ENCODE measurements at regions not wholly inside any gene's neighbourhood (a gene's known extent, or its start where the extent isn't known, plus 50 kb on each side); places are given as distances from the start of the nearest gene placed in this dataset.

GRCh38 chr1:38329644-38330043 lies 283.1 kb upstream of the POU3F1 start:
- no peak for TF ChIP-seq REST (IDR thresholded peaks at IDR 0.05; ENCODE audit: insufficient read depth in 1 of 2, low read depth in 2 of 2, low read length in 2 of 2)
- TF ChIP-seq FOXP2 (optimal IDR thresholded peaks at IDR 0.05; ENCODE audit: borderline replicate concordance, extremely low read depth, extremely low read length, insufficient read depth) = no peak
- no peak for TF ChIP-seq TAF1 (IDR thresholded peaks at IDR 0.05; ENCODE audit: borderline replicate concordance, insufficient read depth, low read length)

Data from PFSK-1 (cell line).